Stimulated activated CD4-positive, alpha-beta T cell treated with anti-CD3 and anti-CD28 coated beads, Interleukin-2, amount 100 ng/mL, for 48 hours (primary cell): ENCODE measurements at regions not wholly inside any gene's neighbourhood (a gene's known extent, or its start where the extent isn't known, plus 50 kb on each side); places are given as distances from the start of the nearest gene placed in this dataset.

ENCODE experiments used
- DNase-seq, 2 donors: peaks; one replicate each; pipeline ENCODE4 v3.0.0-alpha.2; 2020

- no peak for DNase-seq
Observed at GRCh38 chr12:76611533-76611932, 52.0 kb upstream of the OSBPL8 start.

DNA sequence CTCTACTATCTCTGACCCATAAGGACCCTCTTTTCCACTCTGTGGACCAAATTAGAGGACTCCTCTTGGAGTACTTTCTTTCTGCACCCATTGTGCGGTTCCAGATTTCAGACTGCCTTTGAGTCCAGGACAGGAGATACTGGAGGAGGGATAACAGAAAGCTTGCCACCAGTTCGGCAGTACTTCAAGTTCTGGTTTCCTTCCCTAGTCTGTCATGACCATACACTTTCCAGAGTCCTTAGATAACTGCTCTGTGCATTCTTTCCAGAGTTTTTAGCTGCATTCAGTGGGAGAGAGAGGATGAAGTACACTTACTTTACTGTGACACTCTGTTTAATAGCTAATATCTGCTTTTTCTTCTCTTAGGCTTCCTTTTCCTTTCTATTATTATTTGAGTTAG lies 54.8 kb upstream of the OSBPL8 start:
- DNase-seq: no peak

GRCh38 chr12:76618031-76618430 lies 58.5 kb upstream of the OSBPL8 start:
- DNase-seq: no peak

- peak; percentile 56 to 57 for DNase-seq
Observed at GRCh38 chr12:76621582-76622024, 62.0 kb upstream of the OSBPL8 start.

DNA sequence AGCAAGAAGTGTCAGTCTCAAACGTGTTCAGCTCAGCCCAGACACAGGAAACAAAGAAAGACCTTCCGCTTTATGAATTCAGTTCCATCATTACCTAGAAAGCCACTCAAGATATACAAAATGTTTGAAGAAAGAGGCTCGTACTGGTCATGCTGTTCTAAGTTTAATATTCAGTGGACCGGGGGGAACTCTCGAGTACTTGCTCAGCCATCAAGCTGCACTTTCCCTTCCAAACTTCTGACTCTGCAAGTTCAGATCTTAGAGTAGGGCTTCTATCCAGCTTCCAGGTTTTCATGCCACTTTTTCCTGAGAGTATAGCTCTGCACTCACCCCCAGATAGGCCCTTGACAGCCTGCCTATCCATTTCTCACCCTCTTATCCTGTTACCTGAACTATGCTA lies 62.8 kb upstream of the OSBPL8 start:
- DNase-seq: no peak

GRCh38 chr12:76622915-76623314 lies 63.3 kb upstream of the OSBPL8 start:
- no peak for DNase-seq

DNA sequence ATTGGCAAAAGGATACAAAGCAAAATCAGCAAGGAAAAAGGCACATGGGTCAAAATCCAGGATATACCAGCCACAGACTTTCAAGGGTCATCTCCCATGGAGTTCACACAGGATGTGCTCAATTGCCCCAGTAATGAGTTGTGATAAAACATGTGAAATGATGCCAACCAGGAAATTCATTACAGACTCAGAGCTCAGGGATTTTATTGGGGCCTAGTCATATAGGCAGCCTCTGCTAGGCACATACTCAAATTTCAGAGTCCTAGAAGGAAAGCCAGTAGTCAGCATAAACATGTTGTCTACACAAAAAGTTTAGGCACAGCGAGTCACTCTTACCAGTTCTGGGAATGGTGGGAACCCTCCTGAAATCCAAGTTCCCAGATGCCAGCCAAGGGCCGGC lies 64.4 kb upstream of the OSBPL8 start:
- DNase-seq: no peak

DNA sequence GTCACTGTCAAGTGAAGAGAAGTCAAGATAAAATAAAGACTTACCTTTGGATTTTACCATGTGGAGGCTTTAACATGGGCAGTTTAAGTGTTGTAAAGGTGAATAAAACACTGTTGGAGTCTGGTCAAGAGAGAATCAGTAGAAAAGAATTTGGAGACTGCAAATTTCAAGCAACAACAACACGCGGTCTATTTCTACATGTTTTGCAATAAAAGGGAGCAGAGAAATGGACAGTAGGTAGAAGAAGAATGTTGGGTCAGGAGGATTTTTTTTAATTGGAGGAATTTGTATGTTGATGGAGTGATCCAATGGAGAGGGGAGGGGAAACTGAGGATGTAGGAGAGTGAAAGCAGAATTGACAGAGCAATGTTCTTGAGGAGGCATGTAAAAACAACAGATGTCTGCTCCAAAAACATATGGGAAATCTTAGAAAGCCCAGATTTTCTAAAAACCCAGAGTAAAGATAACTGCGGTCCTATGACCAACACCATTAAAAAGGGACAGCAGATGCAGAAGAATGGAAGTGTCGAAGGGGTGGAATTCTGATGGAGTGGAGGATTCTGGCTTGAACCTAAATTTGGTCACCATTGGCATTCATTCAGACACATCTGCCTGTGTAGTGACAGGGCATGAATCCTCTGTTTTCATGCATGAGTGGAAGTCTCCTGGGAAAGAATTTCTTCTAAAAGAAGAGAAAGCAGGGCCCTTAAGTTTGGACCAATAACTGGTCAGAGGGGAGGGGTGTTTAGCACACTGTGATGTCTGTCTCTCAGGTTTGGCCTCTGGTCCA lies 68.0 kb upstream of the OSBPL8 start:
- DNase-seq: no peak

- DNase-seq: no peak
Observed at GRCh38 chr12:76628745-76629144, 69.2 kb upstream of the OSBPL8 start.

DNA sequence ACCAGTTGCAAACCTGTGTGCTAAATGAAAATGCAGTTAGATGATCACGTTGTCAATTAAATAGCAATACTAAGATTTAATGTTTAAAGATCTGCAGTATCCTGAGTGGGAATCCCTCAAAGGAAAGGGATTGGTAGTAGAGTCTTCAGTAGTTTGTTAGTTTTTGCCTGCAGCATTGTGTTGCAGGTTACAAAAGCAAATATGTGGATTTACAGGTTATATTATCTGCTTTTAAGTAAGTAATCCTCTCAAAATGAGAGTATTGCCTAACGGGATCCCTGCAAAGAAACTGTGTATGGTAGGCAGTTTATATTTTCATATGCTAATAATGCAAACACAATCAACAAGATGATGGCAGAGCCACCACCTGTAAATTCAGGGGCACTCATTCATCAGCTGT lies 72.2 kb upstream of the OSBPL8 start:
- DNase-seq: no peak

- DNase-seq: no peak
Observed at GRCh38 chr12:76633415-76633814, 73.8 kb upstream of the OSBPL8 start.

GRCh38 chr12:76634133-76634532 lies 74.6 kb upstream of the OSBPL8 start:
- no peak for DNase-seq

- DNase-seq: no peak
Observed at GRCh38 chr12:76636121-76636692, 76.6 kb upstream of the OSBPL8 start.

DNA sequence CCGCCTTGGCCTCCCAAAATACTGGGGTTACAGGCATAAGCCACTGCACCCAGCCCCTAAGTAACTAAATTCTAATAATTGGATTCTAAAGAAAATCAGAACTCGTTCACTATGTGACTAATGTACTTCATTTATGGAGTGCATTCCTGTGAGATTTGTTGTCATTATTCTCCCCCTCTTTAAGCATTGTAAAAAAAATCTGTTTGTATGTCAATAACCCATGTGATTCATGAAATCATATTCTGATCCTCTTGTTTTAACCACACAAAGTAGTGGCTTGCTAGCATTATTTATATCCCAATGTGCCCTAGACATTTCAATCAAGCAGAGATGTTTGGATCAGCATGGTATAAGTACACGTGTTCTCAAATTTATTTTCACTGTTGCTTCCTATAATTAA lies 78.2 kb upstream of the OSBPL8 start:
- no peak for DNase-seq

GRCh38 chr12:76639646-76640045 lies 80.1 kb upstream of the OSBPL8 start:
- no peak for DNase-seq

DNA sequence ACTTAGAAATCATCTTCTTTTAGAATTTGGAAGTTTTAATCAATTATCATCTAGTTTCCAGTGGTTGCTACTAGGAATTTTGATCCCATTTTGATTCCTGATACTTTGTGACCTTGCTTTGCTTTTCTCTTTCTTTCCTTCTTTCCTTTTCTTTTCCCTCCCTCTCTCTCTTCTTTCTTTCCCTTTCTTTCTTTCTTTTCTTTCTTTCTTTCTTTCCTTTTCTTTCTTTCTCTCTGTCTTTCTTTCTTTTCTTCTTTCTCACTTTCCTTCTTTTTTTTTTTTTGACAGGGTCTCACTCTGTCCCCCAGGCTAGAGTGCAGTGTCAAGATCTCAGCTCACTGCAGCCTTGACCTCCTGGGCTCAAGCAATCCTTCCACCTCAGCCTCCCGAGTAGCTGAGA lies 81.5 kb upstream of the OSBPL8 start:
- no peak for DNase-seq

DNA sequence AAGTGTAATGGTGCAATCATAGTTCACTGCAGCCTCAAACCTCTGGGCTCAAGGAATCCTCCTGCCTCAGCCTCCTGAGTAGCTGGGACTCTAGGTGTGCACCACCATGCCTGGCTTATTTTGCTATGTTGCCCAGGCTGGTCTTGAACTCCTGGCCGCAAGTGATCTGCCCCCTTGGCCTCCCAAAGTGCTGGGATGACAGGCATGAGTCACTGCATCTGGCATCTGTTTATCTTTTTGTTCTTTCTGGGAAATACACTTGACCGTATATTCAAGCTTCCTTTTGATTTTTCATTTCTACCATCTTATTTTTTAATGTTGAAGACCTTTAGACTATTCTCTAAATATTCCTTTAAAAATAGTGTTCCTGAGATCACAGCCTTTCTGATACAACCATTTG lies 82.4 kb upstream of the OSBPL8 start:
- no peak for DNase-seq

- DNase-seq: no peak
Observed at GRCh38 chr12:76643438-76643837, 83.9 kb upstream of the OSBPL8 start.

DNA sequence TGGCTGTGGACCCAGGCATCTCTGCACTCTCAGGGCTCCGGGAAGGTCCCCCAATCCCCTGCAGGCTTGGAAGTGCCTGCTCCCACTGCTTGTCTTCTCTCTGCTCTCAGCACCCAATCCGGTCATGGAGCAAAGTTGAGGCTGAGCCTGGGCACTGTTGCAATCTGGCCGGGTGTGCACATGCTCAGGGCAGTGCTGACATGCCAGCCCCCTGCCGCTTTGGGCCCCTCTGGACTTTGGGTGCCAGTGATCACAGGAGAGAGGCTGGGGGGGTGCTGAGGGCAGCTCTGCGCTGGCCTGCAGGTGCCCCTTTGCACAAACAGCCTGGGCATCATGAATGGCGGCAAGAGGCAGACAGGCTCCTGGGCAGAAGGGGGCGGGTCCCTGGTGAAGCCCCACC lies 85.4 kb upstream of the OSBPL8 start:
- no peak for DNase-seq

DNA sequence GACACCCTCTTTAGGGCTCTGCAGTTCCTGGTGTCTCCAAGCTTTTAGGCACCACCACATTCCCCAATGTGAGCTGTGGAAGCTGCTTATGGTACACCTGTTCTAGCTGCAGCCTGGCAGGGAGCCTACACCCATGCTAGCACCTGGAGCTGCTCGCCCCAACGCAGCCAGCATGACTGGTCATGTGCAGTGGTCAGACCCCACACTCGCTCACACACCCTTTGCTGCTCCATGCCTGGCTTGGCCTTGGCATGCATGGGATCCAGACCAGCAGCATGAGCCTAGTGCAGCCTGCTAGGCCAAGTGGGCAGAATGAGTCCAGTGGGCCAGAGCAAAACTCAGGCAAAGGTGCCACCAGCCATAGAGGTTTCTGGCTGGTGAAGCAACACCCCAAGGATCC lies 86.4 kb upstream of the OSBPL8 start:
- no peak for DNase-seq

DNA sequence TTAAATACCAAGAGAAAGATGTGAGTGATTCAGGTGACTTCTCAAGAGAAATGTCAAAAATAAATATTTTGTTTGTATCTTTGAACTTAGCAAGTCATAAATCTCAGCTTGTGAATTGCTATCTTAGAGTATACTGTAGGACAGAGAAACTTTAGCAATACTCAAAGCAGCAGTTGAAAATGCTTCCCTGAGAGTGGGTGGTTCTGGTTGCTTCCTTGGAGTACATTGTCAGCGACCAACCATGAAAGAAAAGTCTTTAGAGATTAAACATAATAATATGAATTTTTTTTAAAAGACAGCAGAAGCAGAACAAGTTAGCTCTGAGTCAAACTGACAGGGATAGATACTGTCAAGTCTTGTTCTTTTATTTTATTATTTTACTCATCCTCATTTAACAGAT lies 86.8 kb upstream of the OSBPL8 start:
- DNase-seq: no peak

- no peak for DNase-seq
Observed at GRCh38 chr12:76649099-76649498, 89.5 kb upstream of the OSBPL8 start.

DNA sequence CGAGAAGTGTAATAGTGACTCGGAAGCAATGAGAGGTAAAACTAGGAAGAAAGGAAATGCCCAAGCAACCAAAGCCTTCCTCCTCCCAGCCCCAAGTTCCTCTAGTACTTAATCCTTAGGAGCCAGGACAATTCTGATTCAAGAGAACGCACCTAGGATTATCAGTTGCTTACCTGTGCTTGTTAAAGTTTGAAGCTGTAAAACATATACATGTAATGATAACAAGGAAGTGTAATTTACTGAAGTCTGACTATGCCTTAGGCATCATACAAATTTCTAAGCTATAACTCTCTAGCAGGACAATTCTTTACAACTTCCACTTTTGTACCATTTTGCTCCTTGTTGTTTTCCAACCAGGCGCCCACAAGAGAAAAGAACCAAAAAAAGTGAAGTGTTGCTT lies 92.8 kb upstream of the OSBPL8 start:
- no peak for DNase-seq

DNA sequence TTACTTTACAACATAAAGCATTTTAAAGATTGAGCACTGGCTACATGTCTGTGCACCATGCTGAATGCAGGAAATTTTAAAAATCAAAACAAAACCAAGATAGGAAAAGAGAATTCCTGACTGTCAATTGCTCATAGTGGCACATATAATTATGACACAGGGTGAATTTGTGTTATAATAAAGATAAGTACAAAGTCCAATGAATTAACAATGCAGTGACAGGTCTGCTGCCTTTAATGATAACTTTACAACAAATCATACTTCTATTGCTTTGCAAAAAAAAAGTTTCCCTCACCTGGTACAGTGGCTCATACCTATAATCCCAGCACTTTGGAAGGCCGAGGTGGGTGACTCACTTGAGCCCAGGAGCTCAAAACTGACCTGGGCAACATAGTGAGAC lies 93.8 kb upstream of the OSBPL8 start:
- no peak for DNase-seq

- DNase-seq: no peak
Observed at GRCh38 chr12:76664731-76665130, 99.2 kb upstream of the ZDHHC17 start.
